ENCODE measurements at regions not wholly inside any gene's neighbourhood (a gene's known extent, or its start where the extent isn't known, plus 50 kb on each side); places are given as distances from the start of the nearest gene placed in this dataset.

DNA sequence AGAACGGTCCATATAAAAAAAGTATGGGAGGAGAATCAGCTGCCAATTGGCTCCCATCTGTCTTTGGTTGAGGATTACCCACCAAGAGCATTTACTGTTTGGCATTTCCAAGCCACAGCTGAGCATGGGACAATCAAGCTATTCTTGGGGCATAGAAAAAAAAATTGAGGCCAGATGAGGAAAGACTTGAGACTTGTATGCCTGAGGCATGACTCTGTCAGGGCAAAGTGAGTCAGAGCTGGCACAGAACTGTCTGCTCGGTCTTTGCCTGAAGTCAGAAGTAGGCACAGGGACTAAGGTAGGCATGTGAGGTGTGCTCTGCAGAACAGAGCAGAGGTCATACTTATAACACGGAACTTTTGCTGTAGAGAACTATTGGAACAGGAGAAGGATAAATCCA is 126.5 kb upstream of the CHRM2 start (continued):
- TF ChIP-seq, protein P1, sequence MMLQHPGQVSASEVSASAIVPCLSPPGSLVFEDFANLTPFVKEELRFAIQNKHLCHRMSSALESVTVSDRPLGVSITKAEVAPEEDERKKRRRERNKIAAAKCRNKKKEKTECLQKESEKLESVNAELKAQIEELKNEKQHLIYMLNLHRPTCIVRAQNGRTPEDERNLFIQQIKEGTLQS (IDR thresholded peaks at IDR 0.05) = no peak
- no peak for TF ChIP-seq YY1 (IDR thresholded peaks at IDR 0.05)
- TF ChIP-seq, protein P2, sequence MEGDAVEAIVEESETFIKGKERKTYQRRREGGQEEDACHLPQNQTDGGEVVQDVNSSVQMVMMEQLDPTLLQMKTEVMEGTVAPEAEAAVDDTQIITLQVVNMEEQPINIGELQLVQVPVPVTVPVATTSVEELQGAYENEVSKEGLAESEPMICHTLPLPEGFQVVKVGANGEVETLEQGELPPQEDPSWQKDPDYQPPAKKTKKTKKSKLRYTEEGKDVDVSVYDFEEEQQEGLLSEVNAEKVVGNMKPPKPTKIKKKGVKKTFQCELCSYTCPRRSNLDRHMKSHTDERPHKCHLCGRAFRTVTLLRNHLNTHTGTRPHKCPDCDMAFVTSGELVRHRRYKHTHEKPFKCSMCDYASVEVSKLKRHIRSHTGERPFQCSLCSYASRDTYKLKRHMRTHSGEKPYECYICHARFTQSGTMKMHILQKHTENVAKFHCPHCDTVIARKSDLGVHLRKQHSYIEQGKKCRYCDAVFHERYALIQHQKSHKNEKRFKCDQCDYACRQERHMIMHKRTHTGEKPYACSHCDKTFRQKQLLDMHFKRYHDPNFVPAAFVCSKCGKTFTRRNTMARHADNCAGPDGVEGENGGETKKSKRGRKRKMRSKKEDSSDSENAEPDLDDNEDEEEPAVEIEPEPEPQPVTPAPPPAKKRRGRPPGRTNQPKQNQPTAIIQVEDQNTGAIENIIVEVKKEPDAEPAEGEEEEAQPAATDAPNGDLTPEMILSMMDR (IDR thresholded peaks at IDR 0.05; ENCODE audit: low read depth, low read length, missing input control) = no peak

DNA sequence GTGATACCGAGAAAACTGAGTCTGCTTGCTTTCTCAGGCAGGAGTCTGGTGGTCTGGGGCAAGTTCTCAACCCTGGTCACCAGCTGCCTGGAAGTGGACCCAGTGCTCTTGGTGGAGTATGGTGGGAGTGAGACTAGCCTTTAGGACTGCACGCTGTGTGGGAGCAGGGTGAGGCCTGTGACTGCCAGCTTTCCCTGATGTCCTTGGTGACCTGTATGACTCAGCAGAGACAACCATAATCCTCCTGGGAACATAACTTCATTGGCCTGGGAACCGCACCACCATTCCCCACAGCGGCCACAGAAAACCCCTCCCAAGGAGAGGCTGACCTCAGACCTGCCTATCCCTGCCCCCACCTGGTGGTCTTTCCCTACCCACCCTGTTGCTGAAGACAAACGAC is 139.5 kb upstream of the CHRM2 start:
- 69% methylated on average over 5 of the region's 5 CpGs for WGBS
- no peak overlapping the region for H3K4me3 ChIP-seq (ENCODE audit: low read depth in 1 of 3, low read length in 3 of 3)
- DNase-seq (ENCODE audit: low spot score) = no peak
- no peak overlapping the region for H3K9ac ChIP-seq (ENCODE audit: low read depth in 1 of 2, low read length in 2 of 2)
- no peaks in the 10 kb centered on the region for H3K27me3 ChIP-seq (ENCODE audit: control insufficient read depth in 4 of 4, insufficient read depth in 4 of 4, low read length in 3 of 4)
- H3K36me3 ChIP-seq (ENCODE audit: control insufficient read depth in 4 of 4, insufficient read depth in 3 of 4, low read depth in 1 of 4, low read length in 3 of 4) = no peaks in the 10 kb centered on the region
- H3K27ac ChIP-seq (ENCODE audit: low read depth in 1 of 2, low read length in 2 of 2) = no peak overlapping the region
- H3K9me3 ChIP-seq (ENCODE audit: control insufficient read depth in 4 of 4, low read length in 3 of 4) = peaks cover 0 to 4% (median 0%) of the 10 kb centered on the region in 4 donors
- H3K4me1 ChIP-seq (ENCODE audit: control insufficient read depth in 4 of 4, insufficient read depth in 4 of 4, low read length in 3 of 4) = no peaks in the 10 kb centered on the region
- no peak for TF ChIP-seq RXRA (IDR thresholded peaks at IDR 0.05)
- no peak for TF ChIP-seq ZBTB33 (IDR thresholded peaks at IDR 0.05)
- TF ChIP-seq MAX (IDR thresholded peaks at IDR 0.05) = no peak
- no peak for TF ChIP-seq EGR1 (IDR thresholded peaks at IDR 0.05; ENCODE audit: low read depth in 2 of 2)
- no peak for TF ChIP-seq YY1 (IDR thresholded peaks at IDR 0.05)
- TF ChIP-seq SP1 (IDR thresholded peaks at IDR 0.05) = no peak

- H3K36me3 ChIP-seq (ENCODE audit: control insufficient read depth in 4 of 4, insufficient read depth in 3 of 4, low read depth in 1 of 4, low read length in 3 of 4) = no peaks in the 10 kb centered on the region
- 63% methylated on average over 2 of the region's 2 CpGs for WGBS
- H3K27me3 ChIP-seq (ENCODE audit: control insufficient read depth in 4 of 4, insufficient read depth in 4 of 4, low read length in 3 of 4) = no peaks in the 10 kb centered on the region
- TF ChIP-seq FOXA1 (IDR thresholded peaks at IDR 0.05) (no peak), SP1 (IDR thresholded peaks at IDR 0.05) (no peak), YY1 (IDR thresholded peaks at IDR 0.05) (no peak), FOXA2 (IDR thresholded peaks at IDR 0.05) (no peak), NR2F2 (IDR thresholded peaks at IDR 0.05) (no peak), RAD21 (IDR thresholded peaks at IDR 0.05) (no peak), MAX (IDR thresholded peaks at IDR 0.05) (no peak), HNF4A (conservative IDR thresholded peaks at IDR 0.05) (no peak), TAF1 (conservative IDR thresholded peaks at IDR 0.05) (no peak), GABPA (IDR thresholded peaks at IDR 0.05 in 1 of 2, conservative IDR thresholded peaks at IDR 0.05 in 1 of 2) (no peak), HNF4G (IDR thresholded peaks at IDR 0.05) (no peak), RXRA (IDR thresholded peaks at IDR 0.05) (no peak), EGR1 (IDR thresholded peaks at IDR 0.05; ENCODE audit: low read depth in 2 of 2) (no peak), ZBTB33 (IDR thresholded peaks at IDR 0.05) (no peak)
- TF ChIP-seq, protein P1 (IDR thresholded peaks at IDR 0.05) = no peak
- TF ChIP-seq, protein P3, sequence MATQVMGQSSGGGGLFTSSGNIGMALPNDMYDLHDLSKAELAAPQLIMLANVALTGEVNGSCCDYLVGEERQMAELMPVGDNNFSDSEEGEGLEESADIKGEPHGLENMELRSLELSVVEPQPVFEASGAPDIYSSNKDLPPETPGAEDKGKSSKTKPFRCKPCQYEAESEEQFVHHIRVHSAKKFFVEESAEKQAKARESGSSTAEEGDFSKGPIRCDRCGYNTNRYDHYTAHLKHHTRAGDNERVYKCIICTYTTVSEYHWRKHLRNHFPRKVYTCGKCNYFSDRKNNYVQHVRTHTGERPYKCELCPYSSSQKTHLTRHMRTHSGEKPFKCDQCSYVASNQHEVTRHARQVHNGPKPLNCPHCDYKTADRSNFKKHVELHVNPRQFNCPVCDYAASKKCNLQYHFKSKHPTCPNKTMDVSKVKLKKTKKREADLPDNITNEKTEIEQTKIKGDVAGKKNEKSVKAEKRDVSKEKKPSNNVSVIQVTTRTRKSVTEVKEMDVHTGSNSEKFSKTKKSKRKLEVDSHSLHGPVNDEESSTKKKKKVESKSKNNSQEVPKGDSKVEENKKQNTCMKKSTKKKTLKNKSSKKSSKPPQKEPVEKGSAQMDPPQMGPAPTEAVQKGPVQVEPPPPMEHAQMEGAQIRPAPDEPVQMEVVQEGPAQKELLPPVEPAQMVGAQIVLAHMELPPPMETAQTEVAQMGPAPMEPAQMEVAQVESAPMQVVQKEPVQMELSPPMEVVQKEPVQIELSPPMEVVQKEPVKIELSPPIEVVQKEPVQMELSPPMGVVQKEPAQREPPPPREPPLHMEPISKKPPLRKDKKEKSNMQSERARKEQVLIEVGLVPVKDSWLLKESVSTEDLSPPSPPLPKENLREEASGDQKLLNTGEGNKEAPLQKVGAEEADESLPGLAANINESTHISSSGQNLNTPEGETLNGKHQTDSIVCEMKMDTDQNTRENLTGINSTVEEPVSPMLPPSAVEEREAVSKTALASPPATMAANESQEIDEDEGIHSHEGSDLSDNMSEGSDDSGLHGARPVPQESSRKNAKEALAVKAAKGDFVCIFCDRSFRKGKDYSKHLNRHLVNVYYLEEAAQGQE (IDR thresholded peaks at IDR 0.05) = no peak
- TF ChIP-seq, protein P2 (IDR thresholded peaks at IDR 0.05; ENCODE audit: low read depth, low read length, missing input control) = no peak
Observed at GRCh38 chr7:136726460-136726859, 142.0 kb upstream of the CHRM2 start.

More at GRCh38 chr7:136726460-136726859, 142.0 kb upstream of the CHRM2 start:
- H3K4me3 ChIP-seq (ENCODE audit: low read depth in 1 of 3, low read length in 3 of 3) = no peak overlapping the region
- peaks cover 0 to 4% (median 0%) of the 10 kb centered on the region in 4 donors for H3K9me3 ChIP-seq (ENCODE audit: control insufficient read depth in 4 of 4, low read length in 3 of 4)
- H3K4me1 ChIP-seq (ENCODE audit: control insufficient read depth in 4 of 4, insufficient read depth in 4 of 4, low read length in 3 of 4) = no peaks in the 10 kb centered on the region
- no peak for DNase-seq (ENCODE audit: low spot score)
- no peak overlapping the region for H3K9ac ChIP-seq (ENCODE audit: low read depth in 1 of 2, low read length in 2 of 2)
- no peak overlapping the region for H3K27ac ChIP-seq (ENCODE audit: low read depth in 1 of 2, low read length in 2 of 2)

Measured in liver (tissue), 8 donors.